Esophagus squamous epithelium (tissue), 4 donors: ENCODE measurements at regions not wholly inside any gene's neighbourhood (a gene's known extent, or its start where the extent isn't known, plus 50 kb on each side); places are given as distances from the start of the nearest gene placed in this dataset.

ENCODE experiments used
- POLR2A ChIP-seq, 4 donors: fragments of 450-650 bp; IDR thresholded peaks; one replicate each; pipeline ENCODE4 v1.6.1; 2017; ENCODE audit warnings: antibody characterized with exemption in 4 of 4, mild to moderate bottlenecking in 4 of 4, moderate library complexity in 3 of 4
- TF ChIP-seq, protein P1 (sequence below), 6 experiments: fragments of 450-650 bp in 4 of 6; fragments of 200-600 bp in 2 of 6; sonication (generic) in 2 of 6; IDR thresholded peaks; one replicate each; pipeline ENCODE4 v1.5.1; 2016 to 2019; ENCODE audit warnings: antibody characterized with exemption in 6 of 6, mild to moderate bottlenecking in 4 of 6, moderate library complexity in 4 of 6

DNA sequence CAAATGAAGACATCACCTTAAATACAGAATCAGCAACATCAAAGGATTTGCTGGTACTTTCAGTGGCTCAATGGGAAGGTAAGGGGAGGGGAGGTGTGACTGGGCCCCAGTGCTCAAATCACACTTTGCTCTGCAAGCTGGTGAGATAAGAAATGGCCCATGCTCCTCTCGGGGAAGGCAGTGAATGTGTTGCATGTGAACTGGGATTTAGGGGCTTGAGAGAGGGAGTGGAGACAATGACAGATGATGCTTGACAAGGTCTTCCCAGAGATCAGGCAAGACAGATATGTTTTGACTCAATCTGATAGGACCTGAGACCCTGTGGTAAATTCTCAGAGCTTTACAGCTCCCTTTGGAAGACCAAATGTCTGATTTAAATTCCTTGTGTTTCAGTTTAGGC is 233.0 kb upstream of the PROK2 start:
- TF ChIP-seq, protein P1, sequence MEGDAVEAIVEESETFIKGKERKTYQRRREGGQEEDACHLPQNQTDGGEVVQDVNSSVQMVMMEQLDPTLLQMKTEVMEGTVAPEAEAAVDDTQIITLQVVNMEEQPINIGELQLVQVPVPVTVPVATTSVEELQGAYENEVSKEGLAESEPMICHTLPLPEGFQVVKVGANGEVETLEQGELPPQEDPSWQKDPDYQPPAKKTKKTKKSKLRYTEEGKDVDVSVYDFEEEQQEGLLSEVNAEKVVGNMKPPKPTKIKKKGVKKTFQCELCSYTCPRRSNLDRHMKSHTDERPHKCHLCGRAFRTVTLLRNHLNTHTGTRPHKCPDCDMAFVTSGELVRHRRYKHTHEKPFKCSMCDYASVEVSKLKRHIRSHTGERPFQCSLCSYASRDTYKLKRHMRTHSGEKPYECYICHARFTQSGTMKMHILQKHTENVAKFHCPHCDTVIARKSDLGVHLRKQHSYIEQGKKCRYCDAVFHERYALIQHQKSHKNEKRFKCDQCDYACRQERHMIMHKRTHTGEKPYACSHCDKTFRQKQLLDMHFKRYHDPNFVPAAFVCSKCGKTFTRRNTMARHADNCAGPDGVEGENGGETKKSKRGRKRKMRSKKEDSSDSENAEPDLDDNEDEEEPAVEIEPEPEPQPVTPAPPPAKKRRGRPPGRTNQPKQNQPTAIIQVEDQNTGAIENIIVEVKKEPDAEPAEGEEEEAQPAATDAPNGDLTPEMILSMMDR (IDR thresholded peaks at IDR 0.05) = no peak
- no peak for TF ChIP-seq POLR2A (IDR thresholded peaks at IDR 0.05)
